Gastroesophageal sphincter (tissue), 3 donors: ENCODE measurements at regions not wholly inside any gene's neighbourhood (a gene's known extent, or its start where the extent isn't known, plus 50 kb on each side); places are given as distances from the start of the nearest gene placed in this dataset.

Source experiments
- CTCF ChIP-seq, 4 experiments: fragments of 200-600 bp in 2 of 4; fragments of 450-650 bp in 2 of 4; sonication (generic) in 1 of 4; IDR thresholded peaks; one replicate each; pipeline ENCODE4 v1.5.1; 2017 to 2019; ENCODE audit warnings: antibody characterized with exemption in 4 of 4, mild to moderate bottlenecking in 2 of 4, moderate library complexity in 2 of 4
- EP300 ChIP-seq: sonication (generic); formaldehyde crosslinking; IDR thresholded peaks from one replicate; pipeline ENCODE4 v1.6.1; 2017; ENCODE audit warnings: antibody characterized with exemption, mild to moderate bottlenecking
- POLR2A ChIP-seq, 2 donors: fragments of 450-650 bp; IDR thresholded peaks; one replicate each; pipeline ENCODE4 v1.6.1; 2017; ENCODE audit warnings: antibody characterized with exemption in 2 of 2, mild to moderate bottlenecking in 2 of 2, moderate library complexity in 1 of 2
- POLR2AphosphoS5 ChIP-seq: sonication (generic); formaldehyde crosslinking; IDR thresholded peaks from one replicate; pipeline ENCODE4 v1.6.1; 2017; ENCODE audit warnings: antibody characterized with exemption

GRCh38 chr10:30117812-30118501 is 58.6 kb upstream of the JCAD start:
- TF ChIP-seq POLR2A (IDR thresholded peaks at IDR 0.05) = no peak
- TF ChIP-seq POLR2AphosphoS5 = no peak
- no peak for TF ChIP-seq CTCF (IDR thresholded peaks at IDR 0.05)
- no peak for TF ChIP-seq EP300
